GM21423 (cell line): ENCODE measurements at regions not wholly inside any gene's neighbourhood (a gene's known extent, or its start where the extent isn't known, plus 50 kb on each side); places are given as distances from the start of the nearest gene placed in this dataset.
"Not testable (repeated sequence)": the region's sequence is repeated elsewhere in the genome, so short reads cannot be mapped to it uniquely, and the experiment has no call there.

Experiments used
- ATAC-seq: cut with Tn5 transposase; IDR thresholded peaks from one replicate; pipeline ENCODE4 v1.9.1; 2021; ENCODE audit warnings: mild to moderate bottlenecking, moderate library complexity; ENCODE audit not compliant: unreplicated experiment

DNA sequence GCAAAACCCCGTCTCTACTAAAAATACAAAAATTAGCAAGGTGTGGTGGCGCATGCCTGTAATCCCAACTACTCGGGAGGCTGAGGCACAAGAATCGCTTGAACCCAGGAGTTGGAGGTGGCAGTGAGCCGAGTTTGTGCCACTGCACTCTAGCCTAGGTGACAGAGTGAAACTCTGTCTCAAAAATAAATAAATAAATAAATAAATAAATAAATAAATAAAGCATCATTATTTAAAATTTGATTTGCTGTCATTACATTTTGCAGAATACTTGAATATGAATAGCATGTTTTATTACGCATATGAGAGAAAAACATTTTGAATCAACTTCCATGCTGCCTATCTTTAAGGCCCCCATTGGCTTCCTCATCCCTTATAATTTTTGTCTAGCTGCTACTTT is 53.4 kb upstream of the MED14 start:
- not testable (repeated sequence) for ATAC-seq

DNA sequence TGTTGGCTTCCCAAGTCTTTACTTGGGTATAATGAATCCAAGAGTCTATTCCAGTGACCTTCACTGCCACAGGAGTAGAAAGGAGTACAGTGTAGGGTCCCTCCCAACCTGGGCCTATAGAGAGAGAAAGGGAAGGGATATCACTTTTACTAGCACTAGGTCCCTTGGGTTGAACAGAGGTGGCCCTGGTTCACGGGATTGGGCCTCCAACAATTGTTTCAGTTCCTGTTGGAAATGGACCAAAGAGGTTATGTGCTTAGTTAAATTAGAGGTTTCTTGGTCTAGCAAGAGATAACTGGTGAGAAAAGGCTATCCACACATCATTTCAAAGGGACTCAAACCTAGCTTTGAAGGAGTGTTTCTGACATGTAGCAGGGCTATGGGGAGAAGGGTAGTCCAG is 57.1 kb upstream of the MED14 start:
- no peak for ATAC-seq

DNA sequence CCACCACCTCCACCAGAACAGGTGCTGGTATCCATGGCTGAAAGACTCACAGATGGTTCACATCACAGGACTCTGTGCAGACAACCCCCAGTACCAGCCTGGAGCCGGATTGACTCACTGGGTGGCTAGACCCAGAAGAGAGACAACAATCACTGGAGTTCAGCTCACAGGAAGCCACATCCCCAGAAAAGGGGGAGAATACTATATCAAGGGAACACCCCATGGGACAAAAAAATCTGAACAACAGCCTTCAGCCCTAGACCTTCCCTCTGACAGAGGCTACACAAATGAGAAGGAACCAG is 59.4 kb upstream of the MED14 start:
- not testable (repeated sequence) for ATAC-seq

DNA sequence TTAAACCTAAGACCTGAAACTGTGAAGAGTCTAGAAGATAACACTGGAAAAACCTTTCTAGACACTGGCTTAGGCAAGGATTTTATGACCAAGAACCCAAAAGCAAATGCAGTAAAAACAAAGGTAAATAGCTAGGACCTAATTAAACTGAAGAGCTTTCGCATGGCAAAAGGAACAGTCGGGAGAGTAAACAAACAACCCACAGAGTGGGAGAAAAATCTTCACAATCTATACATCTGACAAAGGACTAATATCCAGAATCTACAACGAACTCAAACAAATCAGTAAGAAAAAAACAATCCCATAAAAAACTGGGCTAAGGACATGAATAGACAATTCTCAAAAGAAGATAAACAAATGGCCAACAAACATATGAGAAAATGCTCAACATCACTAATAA is 64.4 kb upstream of the MED14 start:
- not testable (repeated sequence) for ATAC-seq

DNA sequence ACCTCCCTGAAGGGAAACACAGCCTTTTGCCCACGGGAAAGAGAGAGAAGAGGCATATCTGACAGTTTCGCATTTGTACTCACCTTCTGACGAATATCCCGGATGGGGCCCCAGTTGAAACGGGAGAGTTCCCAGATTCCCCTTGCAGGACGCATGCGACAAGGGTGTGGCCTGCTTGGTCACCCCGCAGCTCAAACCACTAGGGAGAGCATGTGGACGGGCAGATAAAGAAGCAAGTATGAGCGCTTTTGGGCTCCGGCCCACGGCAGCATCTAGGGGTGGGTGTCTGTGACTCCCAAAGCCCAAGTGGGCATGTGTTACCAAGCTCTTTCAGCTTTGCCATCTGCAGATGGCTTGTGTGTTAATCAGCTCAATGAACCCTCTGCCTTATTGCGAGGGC is 70.1 kb upstream of the MED14 start:
- ATAC-seq = no peak

DNA sequence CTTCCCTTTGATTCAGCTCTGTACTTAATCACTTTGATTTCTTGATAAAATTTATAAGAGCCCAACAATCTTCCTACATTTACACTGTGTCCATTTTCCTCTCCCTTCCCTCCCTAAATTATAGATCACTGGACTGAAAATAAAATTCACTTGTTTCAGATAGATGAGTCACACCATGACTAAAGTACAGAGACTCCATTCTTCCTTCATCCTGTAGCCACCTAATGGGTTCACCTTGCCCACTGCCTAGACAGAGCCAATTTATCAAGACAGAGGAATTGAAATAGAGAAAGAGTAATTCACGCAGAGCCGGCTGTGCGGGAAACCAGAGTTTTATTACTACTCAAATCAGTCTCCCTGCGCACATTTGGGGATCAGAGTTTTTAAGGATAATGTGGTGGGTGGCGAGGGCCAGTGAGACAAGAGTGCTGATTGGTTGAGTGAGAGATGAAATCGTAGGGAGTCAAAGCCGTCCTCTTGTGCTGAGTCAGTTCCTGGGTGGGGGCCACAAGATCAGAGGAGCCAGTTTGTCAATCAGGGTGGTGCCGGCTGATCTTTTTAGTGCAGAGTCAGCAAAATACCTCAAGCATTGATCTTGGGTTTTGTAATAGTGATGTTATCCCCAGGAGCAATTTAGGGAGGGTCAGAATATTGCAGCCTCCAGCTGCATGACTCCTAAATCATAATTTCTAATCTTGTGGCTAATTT is 71.3 kb upstream of the MED14 start:
- ATAC-seq = no peak

DNA sequence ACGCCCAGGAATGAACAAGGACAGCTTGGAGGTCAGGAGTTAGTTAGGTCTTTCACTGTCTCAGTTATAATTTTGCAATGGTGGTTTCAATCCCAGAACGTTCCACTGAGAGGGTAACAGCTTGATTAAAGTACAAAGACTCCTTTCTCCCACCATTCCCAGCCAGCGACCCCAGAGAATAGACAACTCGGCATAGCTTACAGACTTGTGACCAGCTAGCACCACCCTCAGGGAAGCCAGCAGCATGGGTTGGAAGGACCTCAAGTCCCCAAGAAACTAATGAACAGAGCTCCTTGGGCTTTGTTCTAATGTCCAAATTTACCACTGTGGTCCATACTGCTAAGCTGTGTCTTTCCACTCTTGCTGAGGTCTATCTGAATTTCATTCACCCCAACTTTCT is 72.0 kb upstream of the MED14 start:
- ATAC-seq = no peak

DNA sequence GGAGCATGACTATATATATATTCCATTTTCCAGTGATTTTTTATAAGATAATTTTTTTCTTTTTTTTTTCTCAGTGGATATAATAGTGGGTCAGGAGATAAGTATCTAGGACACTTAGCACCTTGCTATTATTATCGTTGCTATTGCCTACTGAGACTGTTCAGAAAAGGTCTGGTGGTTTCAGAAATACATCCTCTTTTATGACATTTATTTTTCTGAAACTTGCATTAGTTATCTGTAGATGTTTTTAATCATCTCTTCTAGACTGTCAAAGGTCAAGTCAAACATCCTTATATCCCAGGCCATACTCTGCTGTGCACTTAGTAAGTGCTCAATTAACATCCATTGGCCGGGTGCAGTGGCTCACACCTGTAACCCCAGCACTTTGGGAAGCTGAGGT is 72.9 kb upstream of the MED14 start:
- ATAC-seq = no peak

DNA sequence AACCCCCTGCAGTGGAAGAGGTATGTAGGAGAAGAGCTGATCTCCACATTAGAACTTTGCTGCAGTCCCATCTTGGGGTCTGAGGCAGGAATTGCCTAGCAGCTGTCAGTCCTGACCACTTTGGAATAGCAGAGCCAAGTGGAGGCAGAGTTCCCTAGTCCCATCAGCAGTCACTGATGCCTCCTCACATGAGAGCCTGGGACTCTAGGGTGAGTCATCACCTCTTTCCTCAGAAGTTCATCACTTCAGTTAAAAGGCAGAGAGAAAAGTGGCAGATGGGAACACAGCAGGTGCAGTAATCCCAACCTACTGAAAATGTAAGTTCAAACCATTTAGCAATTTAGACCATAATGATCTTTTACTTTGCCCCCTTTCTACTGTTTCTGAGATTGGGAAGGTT is 73.9 kb upstream of the MED14 start:
- no peak for ATAC-seq

DNA sequence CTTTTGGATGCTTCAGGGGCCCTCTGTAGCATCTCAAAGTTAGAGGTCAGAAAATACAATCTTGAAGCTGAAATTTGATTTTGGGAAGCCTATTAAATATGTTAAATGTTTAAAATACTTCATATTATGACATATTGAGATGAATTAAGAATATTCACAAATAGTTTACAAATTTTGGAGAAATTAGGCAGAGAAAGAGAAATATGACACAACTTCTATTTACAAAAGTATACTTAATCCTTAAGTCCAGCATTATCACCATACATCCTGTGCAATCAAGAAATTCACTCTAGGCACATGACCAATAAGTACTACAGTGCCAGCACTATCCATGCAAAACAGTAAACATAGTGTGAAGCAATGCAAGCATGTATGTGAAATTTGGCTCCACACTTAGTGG is 79.7 kb upstream of the MED14 start:
- ATAC-seq = not testable (repeated sequence)

DNA sequence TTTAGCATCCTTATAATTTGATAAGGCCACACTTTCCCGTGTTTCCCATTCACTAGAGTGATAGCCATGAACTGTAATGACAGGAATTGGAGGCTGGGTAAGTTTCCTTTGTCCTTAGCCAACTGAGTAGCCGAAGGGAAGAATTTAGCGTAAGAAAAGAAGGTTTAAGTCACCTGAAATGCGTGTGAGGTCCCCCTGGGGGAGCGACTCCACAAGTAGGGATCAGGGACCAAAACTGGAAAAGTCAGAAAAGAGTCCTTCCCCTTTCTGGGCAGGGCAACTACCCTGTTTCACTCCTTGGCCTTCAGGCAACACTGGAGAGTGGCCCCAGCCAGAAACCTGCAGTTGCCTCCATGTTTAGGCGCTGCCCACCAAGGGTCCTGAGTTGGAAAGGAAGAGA is 81.6 kb upstream of the MED14 start:
- no peak for ATAC-seq

DNA sequence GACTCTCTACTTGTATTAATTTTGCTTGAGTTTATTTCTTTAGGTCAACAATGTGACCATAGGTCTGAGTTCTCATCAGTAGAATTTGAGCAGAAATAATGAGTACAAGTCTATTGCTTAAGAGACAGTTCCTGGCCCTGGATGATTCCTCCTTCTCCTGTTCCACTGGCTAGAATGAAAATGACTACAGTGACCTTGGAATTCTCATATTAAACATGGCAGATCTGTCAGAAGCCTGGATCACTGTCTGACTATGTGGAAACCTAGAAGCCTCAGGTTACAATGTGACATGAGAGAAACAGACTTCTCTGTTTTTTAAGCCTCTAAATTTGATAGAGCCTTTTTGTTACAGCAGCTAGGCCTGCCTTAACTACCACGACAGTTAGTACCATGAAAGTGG is 82.9 kb upstream of the MED14 start:
- no peak for ATAC-seq

DNA sequence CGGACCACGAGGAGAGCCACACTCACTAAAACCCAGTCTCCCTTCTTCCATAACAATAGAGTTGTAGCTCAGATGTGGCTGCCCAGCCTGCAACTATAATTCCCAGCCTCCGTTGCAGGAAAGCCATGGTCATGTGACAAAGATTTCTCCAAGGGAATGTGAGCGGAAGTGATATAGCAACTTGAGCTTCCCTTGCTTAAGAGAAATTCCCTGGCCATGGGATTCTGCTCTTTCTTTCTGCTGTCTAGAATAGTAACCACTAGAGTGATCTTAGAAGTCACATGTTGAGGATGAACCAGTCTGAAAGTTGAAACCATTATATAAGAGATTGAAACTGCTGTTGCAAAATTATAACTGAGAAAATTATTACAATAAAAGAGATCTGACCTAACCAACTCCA is 86.4 kb upstream of the MED14 start:
- ATAC-seq = no peak

DNA sequence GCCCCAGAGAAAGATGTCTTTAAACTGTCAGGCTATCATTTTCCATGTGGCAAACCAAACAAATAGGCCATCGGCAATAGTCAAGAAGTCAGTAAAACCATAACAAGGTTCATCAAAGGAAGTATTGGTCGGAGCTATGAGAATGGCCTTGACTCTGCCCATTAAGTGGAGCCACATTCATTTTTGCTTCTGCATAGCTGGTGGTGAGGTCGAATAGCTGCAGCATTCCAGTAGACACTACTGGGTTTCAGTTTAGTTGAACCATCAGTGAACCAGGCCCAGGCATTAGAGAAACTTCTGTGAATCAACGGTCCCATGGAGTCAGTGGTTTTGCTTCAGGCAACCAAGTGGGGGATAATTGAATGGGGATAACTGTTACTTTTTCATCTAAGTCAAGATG is 92.0 kb upstream of the MED14 start:
- no peak for ATAC-seq

DNA sequence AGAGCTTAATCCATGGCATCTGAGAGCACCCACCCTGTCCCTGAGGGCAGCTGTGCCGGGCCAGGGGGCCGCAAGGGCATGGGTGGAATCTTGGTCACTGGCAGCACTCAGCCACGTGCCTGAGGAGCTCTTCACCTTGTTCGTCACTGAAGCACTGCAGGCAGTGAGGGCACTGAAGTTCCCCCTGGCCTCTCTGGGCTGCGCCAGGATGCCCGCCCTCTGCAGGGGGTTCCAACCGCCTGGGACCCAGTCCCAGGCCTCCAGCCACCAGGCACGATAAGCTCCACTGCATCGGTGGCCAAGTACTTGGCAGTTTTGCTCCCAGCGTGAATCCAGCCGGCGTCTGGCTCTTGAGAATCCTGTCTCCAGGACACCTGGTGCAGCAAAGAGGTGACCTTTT is 96.4 kb upstream of the MED14 start:
- no peak for ATAC-seq

DNA sequence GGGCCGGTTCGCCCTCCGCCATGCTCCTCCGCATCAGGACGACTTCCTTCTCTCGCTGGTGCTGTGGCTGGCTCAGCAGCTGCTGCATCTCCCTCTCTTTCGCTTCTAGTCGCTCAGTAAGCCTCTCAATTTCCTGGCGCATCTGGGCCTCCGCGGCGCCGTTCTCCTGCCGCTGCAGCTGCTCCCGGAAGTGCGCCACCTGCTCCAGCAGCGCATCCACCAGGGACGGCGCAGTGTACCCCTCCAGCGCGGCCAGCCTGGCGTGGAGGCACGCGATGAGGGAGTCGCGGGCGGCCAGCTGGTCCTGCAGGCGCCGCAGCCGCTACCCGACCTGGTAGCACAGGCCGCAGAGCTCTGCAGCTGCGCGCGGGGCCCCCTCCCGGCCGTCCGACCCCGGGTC is 97.4 kb upstream of the MED14 start:
- no peak for ATAC-seq

DNA sequence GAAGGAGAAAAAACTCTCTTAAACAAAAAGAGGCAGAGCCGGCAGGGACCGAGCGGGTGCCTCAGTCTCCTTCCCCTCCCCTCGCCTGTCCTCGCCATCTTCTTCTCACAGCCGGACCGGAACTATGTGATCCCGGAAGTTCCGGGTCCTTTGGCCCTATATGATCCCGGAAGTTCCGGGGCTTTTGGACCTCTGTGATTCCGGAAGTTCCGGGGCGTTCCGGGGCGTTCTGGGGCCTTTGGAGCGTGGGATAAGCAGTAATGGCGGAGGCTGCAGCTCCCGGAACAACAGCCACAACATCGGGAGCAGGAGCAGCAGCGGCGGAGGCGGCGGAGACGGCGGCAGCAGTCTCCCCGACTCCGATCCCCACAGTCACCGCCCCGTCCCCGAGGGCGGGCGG is 98.9 kb upstream of the MED14 start:
- no peak for ATAC-seq

DNA sequence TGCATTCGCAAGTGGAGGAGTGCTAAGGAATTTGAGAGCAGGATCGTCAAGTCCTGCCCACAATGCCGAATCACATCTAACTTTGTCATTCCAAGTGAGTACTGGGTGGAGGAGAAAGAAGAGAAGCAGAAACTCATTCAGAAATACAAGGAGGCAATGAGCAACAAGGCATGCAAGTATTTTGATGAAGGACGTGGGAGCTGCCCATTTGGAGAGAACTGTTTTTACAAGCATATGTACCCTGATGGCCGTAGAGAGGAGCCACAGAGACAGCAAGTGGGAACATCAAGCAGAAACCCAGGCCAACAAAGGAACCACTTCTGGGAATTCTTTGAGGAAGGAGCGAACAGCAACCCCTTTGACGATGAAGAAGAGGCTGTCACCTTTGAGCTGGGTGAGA is 100.2 kb upstream of the MED14 start:
- no peak for ATAC-seq

DNA sequence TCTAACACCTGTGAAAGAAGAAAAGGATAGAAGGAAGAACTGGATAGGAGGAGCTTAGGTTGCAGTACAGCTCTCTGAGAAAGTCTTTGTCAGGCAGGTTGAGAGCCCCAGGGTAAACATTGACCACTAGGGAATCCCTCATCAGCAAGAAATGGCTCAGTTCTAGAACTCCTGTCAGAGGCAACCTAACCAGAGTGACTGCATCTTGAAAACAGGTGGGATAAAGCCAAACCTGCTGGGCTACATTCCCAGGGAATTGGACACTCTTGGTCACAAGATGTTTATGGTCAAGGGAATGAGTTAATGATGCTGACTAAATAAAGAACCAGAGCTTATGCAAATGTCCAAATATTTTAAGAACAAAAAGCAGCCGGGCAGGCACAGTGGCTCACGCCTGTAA is 108.3 kb upstream of the MED14 start:
- ATAC-seq = no peak

DNA sequence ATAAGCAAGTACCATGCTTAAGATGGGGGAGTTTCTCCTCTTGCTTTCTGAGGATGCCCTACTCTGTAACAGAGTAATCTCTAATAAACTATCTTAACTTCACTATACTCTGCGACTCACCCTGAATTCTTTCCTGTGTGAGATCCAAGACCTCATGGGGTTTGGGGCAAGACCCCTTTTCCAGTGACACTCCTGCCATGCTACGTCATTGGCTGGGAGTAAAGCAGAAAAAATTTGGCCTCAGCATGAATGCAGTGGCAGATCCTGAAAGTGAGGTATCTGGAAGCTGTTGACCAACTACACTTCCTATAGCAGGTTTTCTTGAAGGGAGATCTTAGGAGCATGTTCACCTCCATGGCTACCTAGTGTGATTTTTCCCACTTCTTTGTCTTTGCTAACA is 109.1 kb upstream of the MED14 start:
- no peak for ATAC-seq

DNA sequence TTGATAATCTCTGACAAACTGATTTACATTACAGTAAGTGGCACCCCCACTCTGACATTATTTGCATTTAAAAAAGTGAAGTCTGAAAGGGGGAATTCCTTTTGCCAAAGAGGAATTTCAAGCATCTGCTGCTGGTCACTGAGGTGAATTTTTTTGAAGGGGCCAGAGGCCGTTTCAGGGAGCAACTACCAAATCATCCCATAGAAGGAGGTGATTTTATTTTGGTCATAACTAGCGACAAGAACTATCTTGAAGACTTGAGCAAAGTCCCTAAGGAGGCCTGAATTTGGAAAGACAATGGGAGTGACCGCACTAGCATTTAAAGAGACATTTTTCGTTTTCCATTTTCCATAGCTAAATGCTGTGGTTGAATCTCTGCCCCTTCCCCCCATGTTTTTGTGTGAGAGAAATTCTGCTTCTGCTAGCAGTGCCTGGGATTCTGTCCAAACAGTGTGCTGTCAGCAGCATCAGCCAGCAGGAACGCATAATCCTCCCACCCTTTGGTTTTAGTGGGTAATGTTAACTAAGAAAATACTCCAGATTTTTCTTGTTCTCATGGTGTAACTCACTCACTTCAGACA is 110.1 kb upstream of the MED14 start:
- no peak for ATAC-seq

DNA sequence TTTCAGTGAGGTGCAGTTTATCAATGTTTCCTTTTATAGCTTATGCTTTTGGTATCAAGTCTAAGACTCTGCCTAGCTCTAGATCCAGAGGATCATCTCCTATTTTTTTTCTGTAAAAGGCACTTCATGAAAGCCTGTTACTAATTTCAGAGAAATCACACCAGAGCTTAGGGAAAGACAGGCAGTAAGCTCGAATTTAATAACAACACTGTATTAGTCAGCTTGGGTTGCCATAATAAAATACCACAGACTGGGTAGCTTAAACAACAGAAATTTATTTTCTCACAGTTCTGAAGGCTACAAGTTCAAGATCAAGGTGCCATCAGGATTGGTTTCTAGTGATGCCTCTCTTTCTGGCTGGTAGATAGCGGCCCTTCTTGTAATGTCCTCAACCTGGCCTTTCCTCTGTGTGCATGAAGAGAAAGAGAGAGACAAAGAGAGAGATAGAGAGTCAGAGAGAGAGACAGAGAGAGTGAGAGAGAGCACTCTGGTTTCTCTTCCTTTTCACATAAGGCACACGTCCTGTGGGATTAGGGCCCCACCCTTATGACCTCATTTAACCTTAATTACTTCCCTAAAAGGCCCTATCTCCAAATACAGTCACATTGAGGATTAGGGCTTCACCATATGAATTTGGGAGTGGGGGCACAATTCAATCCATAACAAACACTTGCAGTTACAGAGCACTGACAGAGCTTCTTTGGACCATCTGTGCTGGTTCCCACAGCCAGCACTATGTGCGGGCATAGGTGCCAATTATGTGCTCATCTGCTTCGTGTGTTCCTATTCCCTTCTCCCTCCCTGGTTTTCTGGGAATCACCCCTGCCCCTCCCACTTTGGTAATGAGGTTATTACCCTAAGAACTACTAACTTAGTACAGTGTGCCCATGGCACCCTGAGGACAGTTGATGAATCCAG is 114.8 kb upstream of the MED14 start:
- no peak for ATAC-seq
